ENCODE measurements at regions not wholly inside any gene's neighbourhood (a gene's known extent, or its start where the extent isn't known, plus 50 kb on each side); places are given as distances from the start of the nearest gene placed in this dataset.

DNA sequence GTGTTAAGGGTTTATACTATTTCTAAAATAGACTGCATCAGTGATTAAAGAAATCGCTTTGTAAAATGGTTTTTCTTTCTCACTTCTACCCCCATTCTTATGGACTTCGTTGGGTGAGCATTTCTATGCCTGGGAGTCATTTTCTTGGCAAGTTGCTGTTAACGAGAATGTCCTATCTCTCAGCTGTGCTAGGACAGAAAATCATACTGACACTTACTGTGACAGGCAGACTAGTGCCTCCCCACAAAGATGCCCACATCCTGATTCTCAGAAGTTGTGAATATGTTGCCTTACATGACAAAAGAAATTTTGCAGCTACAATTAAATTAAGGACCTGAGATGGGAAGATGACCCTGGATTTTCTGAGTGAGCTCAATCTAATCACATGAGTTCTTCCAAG, 65.1 kb upstream of the NMUR2 start:
- POLR2A ChIA-PET: no interaction called here
- no peak for DNase-seq (ENCODE audit: low spot score)
- in situ Hi-C loops (cut with HindIII; ENCODE audit: extremely low pct_ligation_motif_present, low pct_unique_long_range_greater_than_20kb) (no loop called here), intact Hi-C loops (cut with micrococcal nuclease; ENCODE audit: unreplicated experiment) (no loop called here)
- H4K20me1 ChIP-seq (ENCODE audit: insufficient read depth, low read length): no peaks in the 10 kb centered on the region
- H2AFZ ChIP-seq (ENCODE audit: low read length): no peak overlapping the region
- ATAC-seq: no peak
- no peak for TF ChIP-seq SMAD9 (CRISPR knock-in tag; IDR thresholded peaks at IDR 0.05)
- TF ChIP-seq ZNF570 (CRISPR knock-in tag; IDR thresholded peaks at IDR 0.05; ENCODE audit: borderline replicate concordance): no peak
- TF ChIP-seq, protein P1, sequence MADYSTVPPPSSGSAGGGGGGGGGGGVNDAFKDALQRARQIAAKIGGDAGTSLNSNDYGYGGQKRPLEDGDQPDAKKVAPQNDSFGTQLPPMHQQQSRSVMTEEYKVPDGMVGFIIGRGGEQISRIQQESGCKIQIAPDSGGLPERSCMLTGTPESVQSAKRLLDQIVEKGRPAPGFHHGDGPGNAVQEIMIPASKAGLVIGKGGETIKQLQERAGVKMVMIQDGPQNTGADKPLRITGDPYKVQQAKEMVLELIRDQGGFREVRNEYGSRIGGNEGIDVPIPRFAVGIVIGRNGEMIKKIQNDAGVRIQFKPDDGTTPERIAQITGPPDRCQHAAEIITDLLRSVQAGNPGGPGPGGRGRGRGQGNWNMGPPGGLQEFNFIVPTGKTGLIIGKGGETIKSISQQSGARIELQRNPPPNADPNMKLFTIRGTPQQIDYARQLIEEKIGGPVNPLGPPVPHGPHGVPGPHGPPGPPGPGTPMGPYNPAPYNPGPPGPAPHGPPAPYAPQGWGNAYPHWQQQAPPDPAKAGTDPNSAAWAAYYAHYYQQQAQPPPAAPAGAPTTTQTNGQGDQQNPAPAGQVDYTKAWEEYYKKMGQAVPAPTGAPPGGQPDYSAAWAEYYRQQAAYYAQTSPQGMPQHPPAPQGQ (CRISPR knock-in tag; IDR thresholded peaks at IDR 0.05; ENCODE audit: borderline replicate concordance): no peak
- no peak for TF ChIP-seq KDM5B (CRISPR knock-in tag; IDR thresholded peaks at IDR 0.05; ENCODE audit: borderline replicate concordance)
- no peak for TF ChIP-seq ZNF775 (CRISPR knock-in tag; IDR thresholded peaks at IDR 0.05; ENCODE audit: borderline replicate concordance)
- TF ChIP-seq MATR3 (CRISPR knock-in tag; IDR thresholded peaks at IDR 0.05): no peak
- no peak for TF ChIP-seq PAF1 (CRISPR knock-in tag; IDR thresholded peaks at IDR 0.05)
- no peaks in the 10 kb centered on the region for H3K79me2 ChIP-seq (ENCODE audit: insufficient read depth, low read length)
- no peak overlapping the region for H3K27ac ChIP-seq (ENCODE audit: extremely low read length, insufficient read depth, low read length)
- no peaks in the 10 kb centered on the region for H3K4me1 ChIP-seq (ENCODE audit: insufficient read depth, low read length)
- 0% methylated on average over 3 of the region's 3 CpGs for WGBS (ENCODE audit: low lambda C conversion rate)
- no peak overlapping the region for H3K4me3 ChIP-seq (replicated peaks in 1 of 3; ENCODE audit: insufficient read depth in 1 of 3, low read depth in 2 of 3, low read length in 3 of 3)
- FAIRE-seq: no peak
- H3K36me3 ChIP-seq (replicated peaks in 1 of 2; ENCODE audit: control insufficient read depth in 1 of 2, insufficient read depth in 2 of 2, low read length in 2 of 2): no peaks in the 10 kb centered on the region
- CTCF ChIA-PET (ENCODE audit: low intra/inter-chr PET ratio, low total read pairs): no interaction called here
- BruUV-seq (replicated peaks): no TSS peak
- H3K9me3 ChIP-seq (ENCODE audit: low read length): no peaks in the 10 kb centered on the region
- no peak overlapping the region for H3K9ac ChIP-seq (ENCODE audit: insufficient read depth, low read depth, low read length)
- no peak overlapping the region for H3K4me2 ChIP-seq (ENCODE audit: low read depth, low read length)
- no peaks in the 10 kb centered on the region for H3K27me3 ChIP-seq (ENCODE audit: control insufficient read depth in 1 of 2, insufficient read depth in 2 of 2, low read length in 2 of 2)

DNA sequence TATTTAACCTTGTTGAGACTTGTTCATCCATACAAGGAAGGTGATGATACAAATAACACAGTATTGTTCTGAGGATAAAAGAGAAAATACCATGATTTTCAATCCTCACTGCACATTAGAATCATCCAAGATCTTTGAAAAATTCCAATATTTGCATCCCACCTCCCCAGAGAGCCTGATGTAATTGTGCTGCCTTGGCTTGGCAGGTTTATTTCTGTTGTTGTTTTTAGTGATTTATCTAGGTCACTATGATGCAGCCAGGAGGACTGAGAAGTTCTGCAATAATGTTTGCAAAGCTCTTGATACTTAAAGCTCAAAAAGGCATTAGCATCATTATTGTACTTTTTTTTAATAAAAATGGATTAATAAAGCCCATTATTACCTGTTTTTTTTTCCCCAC, 67.0 kb upstream of the NMUR2 start:
- FAIRE-seq (no peak), DNase-seq (ENCODE audit: low spot score) (no peak), ATAC-seq (no peak)
- H3K4me1 ChIP-seq (ENCODE audit: insufficient read depth, low read length): no peaks in the 10 kb centered on the region
- no peaks in the 10 kb centered on the region for H4K20me1 ChIP-seq (ENCODE audit: insufficient read depth, low read length)
- no peak overlapping the region for H3K27ac ChIP-seq (ENCODE audit: extremely low read length, insufficient read depth, low read length)
- intact Hi-C loops (cut with micrococcal nuclease; ENCODE audit: unreplicated experiment): no loop called here
- H3K4me3 ChIP-seq (replicated peaks in 1 of 3; ENCODE audit: insufficient read depth in 1 of 3, low read depth in 2 of 3, low read length in 3 of 3): no peak overlapping the region
- H3K79me2 ChIP-seq (ENCODE audit: insufficient read depth, low read length): no peaks in the 10 kb centered on the region
- ChIA-PET POLR2A (no interaction called here), CTCF (ENCODE audit: low intra/inter-chr PET ratio, low total read pairs) (no interaction called here)
- H3K27me3 ChIP-seq (ENCODE audit: control insufficient read depth in 1 of 2, insufficient read depth in 2 of 2, low read length in 2 of 2): no peaks in the 10 kb centered on the region
- in situ Hi-C loops (cut with HindIII; ENCODE audit: extremely low pct_ligation_motif_present, low pct_unique_long_range_greater_than_20kb): no loop called here
- H3K4me2 ChIP-seq (ENCODE audit: low read depth, low read length): no peak overlapping the region
- H3K9ac ChIP-seq (ENCODE audit: insufficient read depth, low read depth, low read length): no peak overlapping the region
- H2AFZ ChIP-seq (ENCODE audit: low read length): no peak overlapping the region
- no peaks in the 10 kb centered on the region for H3K36me3 ChIP-seq (replicated peaks in 1 of 2; ENCODE audit: control insufficient read depth in 1 of 2, insufficient read depth in 2 of 2, low read length in 2 of 2)
- BruUV-seq (replicated peaks): no TSS peak
- H3K9me3 ChIP-seq (ENCODE audit: low read length): no peaks in the 10 kb centered on the region
- TF ChIP-seq NFE2 (CRISPR knock-in tag; IDR thresholded peaks at IDR 0.05) (no peak), HOXD1 (CRISPR knock-in tag; IDR thresholded peaks at IDR 0.05) (no peak), MIER3 (CRISPR knock-in tag; IDR thresholded peaks at IDR 0.05; ENCODE audit: borderline replicate concordance) (no peak), ZNF343 (CRISPR knock-in tag; IDR thresholded peaks at IDR 0.05) (no peak), NFIC (IDR thresholded peaks at IDR 0.05; ENCODE audit: low read length) (no peak), ZNF569 (CRISPR knock-in tag; IDR thresholded peaks at IDR 0.05; ENCODE audit: borderline replicate concordance) (no peak), SNRNP70 (IDR thresholded peaks at IDR 0.05; ENCODE audit: low read depth, low read length) (no peak), TOPORS (CRISPR knock-in tag; IDR thresholded peaks at IDR 0.05) (no peak), HOXA9 (CRISPR knock-in tag; IDR thresholded peaks at IDR 0.05; ENCODE audit: borderline replicate concordance) (no peak), ZNF317 (CRISPR knock-in tag; IDR thresholded peaks at IDR 0.05) (no peak)
- TF ChIP-seq, protein P2, sequence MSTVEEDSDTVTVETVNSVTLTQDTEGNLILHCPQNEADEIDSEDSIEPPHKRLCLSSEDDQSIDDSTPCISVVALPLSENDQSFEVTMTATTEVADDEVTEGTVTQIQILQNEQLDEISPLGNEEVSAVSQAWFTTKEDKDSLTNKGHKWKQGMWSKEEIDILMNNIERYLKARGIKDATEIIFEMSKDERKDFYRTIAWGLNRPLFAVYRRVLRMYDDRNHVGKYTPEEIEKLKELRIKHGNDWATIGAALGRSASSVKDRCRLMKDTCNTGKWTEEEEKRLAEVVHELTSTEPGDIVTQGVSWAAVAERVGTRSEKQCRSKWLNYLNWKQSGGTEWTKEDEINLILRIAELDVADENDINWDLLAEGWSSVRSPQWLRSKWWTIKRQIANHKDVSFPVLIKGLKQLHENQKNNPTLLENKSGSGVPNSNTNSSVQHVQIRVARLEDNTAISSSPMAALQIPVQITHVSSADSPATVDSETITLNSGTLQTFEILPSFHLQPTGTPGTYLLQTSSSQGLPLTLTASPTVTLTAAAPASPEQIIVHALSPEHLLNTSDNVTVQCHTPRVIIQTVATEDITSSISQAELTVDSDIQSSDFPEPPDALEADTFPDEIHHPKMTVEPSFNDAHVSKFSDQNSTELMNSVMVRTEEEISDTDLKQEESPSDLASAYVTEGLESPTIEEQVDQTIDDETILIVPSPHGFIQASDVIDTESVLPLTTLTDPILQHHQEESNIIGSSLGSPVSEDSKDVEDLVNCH (CRISPR knock-in tag; IDR thresholded peaks at IDR 0.05): no peak
